ENCODE measurements at regions not wholly inside any gene's neighbourhood (a gene's known extent, or its start where the extent isn't known, plus 50 kb on each side); places are given as distances from the start of the nearest gene placed in this dataset.
A peak's percentile ranks its signal among the peaks of the same experiment; 100 is the strongest.
"Not testable (repeated sequence)": the region's sequence is repeated elsewhere in the genome, so short reads cannot be mapped to it uniquely, and the experiment has no call there.

DNA sequence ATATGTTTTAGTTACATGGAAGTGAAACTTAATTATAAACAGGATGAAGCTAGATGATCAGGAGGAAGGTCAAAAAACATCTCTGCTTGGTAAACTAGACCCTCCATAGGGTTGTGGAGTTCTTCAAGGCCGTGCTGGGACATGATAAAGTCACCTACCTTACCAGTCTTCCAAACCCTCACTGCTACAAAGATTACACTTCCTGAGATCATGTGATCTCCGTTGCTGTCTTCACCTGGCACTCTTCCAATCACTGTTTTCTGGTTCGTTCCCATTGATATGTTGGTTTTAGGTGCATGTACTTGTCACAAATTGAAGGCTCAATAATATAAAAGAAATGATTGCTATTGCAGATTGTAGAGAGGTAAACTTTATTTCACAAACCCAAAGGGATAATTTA is 161.5 kb upstream of the MAN1A1 start:
- no peak for DNase-seq

DNA sequence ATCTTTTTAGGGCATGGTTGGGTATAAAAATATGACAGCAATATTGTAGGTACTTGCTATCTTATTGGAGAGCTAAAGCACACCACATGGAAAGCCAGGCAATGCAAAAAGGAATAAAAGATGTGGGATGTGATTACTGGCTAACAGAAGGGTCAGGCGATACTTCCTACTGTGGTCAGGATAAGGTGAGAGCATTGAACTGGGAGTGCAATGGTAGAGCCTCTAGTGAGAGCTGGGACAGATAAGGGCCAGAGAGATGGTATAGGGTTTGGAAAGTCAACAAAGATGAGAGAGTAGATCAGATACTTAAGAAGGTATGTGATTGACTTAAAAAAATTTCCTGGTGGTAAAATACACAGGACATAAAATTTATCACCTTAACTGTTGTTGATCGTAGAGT is 160.7 kb upstream of the MAN1A1 start:
- no peak for DNase-seq

DNA sequence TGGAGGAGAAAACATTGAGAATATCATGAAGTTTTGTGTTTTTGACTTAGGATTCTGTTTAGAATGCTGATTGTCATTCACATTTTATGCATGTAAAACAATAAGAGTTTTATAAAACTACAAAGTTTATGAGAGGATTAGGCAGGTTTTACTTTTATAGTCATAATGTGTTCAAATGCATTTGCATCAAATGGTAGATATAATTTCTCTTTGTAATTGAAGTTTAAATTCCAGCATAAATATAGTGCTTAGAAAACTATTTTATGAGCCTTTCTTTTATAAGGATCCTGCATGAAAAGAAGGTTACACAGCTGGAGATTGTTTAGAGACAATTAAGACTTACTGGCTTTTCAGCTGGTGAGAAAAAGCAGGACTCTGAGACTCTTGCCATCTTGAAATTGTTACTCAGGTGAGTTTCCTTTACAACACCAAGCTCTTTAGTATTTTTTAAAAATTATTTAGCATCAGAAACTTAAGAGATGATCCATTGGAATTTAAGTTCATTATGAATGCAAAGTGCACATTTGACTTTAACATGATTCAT is 157.1 kb upstream of the MAN1A1 start:
- DNase-seq, result no peak

DNA sequence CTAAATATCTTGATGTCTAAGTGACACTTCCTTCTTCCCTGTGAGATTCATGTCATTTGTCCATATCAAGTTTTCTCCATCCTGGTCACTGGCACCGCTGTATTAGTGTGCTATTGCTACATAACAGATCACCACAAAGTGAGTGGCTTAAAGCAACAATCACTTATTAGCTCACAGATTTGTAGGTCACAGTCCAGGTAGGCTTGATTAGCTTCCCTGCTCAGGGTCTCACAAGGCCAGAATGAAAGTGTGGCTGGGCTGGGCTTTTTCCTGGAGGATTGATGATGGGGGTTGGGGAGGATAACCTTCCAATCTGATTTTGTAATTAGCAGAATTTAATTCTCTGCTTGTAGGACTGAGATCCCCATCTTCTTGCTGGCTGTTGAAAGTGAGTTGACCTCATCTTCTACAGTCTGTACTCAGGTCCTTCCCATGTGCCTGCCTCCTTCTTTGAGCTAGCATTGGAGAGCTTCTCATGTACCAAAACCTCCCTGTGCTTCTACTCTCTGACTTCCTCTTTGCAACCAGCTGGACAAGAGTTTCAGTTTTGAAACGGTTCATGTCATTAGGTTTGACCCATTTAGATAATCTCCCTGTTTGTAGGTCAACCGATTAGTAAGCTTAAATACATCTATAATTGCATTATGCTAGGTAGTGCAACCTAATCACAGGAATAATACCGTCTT is 152.4 kb upstream of the MAN1A1 start:
- DNase-seq, result no peak

DNA sequence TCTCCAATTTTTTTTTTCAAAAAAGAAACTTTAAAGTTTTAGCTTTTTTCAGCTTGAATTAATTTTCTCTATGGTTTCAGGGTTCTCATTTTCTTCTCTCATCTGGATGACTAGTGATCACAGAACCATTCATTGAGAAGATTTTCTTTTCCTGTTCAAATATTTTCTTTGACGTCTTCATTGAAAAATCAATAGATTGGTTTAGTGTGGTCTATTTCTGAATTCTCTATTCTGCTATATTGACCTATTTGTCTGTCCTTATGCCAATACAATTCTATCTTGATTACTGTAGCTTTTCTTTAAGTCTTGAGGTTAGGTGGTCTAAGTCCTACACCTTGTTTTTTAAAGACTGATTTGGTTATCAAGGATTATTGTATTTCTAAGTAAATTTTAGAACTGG is 150.2 kb upstream of the MAN1A1 start:
- DNase-seq, result no peak

DNA sequence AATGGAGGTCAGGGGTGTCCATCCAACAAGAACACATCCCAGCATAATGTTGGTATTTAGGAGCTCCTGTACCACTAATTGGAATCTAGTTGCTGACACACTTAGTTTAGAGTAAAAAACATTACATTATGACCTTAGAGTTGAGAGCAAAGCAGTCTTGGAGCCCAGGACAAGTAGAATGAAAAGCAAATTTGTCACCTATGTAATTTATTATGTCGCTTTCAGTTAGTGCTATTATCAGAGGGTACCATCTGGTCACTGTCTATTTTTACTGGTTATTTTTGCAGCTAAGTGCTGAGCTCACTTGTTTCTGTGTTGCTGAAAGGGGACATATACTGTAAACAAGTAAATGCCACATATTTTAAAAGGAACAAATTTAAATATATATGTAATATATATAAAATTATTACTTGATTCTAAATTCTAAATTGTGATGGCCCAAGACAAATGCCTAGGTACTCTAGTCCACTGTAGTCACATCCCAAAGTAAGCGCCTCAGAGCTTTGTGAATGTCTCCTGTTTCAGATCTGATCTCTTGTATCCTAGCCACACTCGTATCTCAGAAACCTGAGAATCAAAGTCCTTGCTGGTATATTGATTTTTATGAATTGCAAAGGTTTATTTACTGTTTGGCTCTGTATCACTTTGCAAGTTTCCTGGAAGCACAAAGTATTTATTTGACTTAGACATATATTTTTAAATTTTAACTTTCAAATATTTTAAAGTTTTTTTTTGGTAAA is 148.6 kb upstream of the MAN1A1 start:
- DNase-seq, result no peak

DNA sequence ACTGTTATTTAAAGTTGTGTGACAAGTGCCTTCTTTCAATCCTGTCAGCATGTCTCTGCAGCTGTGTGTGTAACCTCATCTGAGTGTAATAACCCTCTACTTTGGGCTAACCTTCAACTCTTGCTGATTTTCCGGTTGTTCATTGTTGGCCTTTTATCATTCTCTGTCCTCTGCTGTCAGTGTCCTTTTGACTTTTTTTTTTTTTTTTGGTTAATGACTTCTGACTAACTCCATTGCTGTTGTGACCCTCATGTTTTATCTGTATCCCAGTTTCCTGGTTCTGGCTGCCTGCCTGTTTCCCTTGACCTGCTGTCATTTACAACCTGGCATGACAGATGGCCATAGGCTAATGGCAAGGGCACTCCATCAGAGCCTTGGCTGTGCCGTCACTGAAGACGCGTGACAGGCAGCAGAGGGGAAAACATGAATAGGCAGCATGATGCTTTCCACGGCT is 145.7 kb upstream of the MAN1A1 start:
- DNase-seq, result no peak

DNA sequence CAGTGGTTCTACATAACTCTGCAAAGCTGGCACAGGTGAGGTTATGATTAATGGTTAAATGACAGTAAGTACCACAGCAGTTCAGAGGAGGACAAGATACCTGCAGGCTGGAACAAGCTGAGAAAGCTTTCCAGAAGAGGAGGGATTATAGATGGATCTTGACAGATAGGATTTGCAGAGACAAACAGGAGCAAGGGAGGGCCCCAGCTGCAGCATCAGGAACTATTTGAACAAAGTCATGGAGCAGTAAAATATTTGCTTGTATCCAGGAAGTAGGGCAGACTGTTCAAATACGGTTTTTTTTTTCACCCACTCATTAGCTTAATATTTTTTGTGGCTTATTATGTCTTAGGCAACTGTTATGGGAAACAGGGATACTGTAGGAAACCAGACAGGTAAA is 144.4 kb upstream of the MAN1A1 start:
- no peak for DNase-seq

DNA sequence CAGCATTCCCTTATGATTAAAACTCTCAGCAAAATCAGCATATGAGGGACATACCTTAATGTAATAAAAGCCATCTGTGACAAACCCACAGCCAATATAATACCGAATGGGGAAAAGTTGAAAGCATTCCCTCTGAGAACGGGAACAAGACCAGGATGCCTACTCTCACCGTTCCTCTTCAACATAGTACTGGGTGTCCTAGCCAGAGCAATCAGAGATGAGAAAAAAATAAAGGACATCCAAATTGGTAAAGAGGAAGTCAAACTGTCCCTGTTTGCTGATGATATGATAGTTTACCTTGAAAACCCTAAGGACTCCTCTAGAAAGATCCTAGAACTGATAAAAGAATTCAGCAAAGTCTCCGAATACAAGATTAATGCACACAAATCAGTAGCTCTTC is 141.6 kb upstream of the MAN1A1 start:
- not testable (repeated sequence) for DNase-seq

DNA sequence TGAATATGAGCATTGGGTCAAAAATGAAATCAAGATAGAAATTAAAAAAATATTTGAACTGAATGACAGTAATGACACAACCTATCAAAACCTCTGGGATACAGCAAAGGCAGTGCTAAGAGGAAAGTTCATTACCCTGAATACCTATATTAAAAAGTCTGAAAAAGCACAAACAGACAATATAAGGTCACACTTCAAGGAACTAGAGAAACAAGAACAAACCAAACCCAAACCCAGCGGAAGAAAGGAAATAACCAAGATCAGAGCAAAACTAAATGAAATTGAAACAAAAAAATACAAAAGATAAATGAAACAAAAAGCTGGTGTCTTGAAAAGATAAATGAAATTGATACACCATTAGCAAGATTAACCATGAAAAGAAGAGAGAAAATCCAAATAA is 140.5 kb upstream of the MAN1A1 start:
- not testable (repeated sequence) for DNase-seq

DNA sequence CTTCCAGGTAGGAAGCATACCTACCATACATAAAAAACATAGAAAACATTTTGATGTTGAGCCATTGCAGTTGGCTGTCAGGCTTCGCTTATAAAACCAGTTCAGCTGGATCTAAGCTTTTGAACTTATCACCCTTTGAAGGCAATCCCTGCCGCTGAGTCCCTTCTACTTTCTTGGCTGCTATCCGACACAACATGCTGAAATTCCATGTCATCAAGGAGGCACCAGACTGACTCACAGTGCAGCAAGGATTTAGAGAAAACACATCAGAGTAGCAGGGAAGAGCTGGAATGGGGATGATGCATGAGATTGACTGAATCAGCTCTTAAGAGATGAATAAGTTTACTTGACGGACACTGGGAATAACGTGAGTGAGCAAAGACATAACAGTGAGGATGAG is 135.0 kb upstream of the MAN1A1 start:
- peak; percentile 71 for DNase-seq

DNA sequence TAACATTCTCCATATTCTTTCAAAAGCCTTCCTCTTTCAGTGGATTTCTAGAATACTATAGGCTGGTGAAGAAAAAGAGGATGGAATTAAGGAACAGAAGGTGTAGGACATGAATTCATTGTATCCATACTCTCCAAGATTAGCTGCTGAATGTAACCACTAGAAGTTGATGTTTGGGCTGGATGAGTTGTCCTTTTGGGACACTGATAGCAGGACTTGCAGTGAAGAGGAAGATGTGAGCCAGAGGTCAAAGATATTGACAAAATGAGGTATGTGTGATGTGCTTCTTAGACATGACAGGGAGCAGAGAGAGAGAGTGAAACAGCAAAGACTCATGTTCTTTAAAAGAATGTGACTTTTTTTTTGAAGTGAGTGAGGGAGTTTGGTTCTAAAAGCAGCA is 134.3 kb upstream of the MAN1A1 start:
- DNase-seq, result no peak

DNA sequence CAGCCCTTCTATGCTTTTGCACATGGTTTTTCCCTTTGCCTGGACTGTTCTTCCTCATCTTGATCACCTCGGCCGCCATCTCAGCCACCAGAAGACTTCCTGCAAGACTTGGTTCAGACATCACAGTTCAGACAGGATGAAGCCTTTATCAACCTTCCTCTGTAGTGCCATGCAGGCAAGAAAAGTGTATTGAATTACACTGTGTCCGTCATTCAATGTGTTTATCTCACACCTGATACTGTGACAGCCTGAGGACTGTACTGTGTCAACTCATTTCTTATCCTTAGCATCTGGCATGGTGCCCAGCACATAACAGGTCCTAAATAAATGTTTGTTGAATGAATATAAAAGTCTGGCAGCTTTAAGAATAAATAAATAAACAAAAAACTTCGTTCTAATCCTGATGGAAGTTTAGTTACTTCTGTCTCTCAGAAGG is 133.3 kb upstream of the MAN1A1 start:
- DNase-seq, result no peak

DNA sequence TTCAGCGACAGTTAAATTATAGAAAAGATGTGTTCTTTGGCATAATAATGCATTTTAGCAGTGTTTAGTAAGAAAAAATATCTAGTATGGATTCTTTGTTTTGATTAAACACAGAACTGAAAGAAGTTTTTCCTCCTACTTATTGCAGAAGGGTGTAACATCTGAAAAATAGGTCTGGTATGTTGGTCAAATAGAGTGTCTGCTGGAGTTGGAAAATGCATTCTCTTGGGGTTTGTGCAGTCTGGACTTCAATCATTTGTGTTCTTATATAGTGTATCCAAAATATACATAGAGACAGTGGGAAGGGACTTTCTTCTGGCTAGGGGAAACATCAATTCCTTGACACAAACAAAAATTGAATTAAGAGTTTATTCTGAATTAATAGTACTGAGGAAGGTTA is 132.4 kb upstream of the MAN1A1 start:
- no peak for DNase-seq

DNA sequence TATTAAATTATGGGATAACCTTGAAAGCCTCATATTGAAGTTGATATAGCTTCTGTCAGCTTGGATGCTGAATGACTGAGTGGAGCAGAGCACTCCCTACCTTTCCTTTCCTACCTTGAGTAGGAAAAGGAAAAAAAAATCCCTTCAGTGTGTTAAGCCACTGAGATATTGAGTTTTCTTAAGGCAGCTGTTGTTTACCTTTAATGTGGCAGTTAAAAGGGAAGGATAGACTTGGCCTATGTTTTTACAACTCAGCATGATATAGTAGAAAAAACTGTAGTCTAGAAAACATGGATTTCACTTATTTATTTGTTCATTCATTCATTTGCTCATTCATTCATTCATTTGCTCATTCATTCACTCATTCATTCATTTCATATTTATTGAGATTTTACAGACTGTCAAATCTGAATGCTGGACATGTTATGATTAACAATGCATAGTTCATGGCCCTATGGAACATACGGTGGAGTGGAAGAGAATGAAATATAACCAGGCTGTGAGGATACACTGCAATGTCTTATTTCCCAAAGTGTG is 131.5 kb upstream of the MAN1A1 start:
- DNase-seq, result no peak

DNA sequence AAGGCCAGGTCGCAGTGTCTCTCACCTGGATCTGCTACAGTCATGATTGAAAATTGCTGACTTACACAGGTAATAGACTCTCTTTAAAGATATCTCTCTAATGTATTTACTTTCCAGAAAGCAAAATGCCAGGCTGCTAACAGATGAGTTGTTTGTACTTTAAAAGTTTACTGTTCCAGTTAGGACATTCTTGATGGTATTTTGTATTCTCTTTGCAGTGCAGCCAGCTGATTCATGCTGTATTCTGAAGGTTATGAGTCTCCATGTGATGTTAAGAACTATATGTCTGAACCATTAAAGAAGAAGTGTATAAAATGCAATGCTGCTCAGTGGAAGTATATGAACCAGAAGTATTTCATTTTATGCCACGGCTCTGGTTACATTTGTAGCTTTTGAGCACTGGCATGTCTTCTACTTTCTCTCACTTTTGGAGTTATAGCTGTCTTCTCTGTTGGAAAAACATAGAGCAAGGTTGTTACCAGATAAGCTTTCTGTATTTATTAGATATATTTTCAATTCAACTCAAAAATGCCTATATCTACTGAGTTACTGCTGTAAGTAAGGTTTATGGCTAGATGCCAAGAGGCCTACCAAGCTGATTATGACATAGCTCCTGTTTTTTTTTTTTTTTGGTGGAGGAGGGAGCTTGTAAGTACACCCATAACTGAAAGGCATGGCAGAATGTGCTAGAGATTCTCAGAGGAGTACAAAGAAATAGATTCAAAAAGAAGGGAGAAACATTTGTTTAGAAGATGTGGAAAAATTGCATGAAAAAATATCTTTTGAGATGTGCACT is 130.5 kb upstream of the MAN1A1 start:
- peak; percentile 20 for DNase-seq

DNA sequence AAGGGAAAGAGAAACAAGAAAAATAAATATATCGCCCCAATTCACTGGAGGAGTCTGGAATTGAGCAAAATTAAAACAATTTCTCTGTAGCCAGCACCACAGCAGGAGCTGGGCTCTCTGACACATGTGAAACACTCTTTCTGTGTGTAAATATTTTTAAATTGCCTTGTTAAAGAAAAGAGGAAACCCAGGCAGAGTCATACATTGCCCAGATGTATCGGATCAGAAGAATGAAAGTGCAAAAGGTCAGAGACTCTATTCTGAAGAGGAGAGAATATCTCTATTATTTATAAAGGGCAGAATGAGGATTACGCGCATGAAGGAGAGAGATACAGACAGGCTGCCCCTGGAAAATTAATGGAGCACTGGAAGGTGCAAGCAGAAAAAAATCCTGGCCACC is 127.0 kb upstream of the MAN1A1 start:
- no peak for DNase-seq

DNA sequence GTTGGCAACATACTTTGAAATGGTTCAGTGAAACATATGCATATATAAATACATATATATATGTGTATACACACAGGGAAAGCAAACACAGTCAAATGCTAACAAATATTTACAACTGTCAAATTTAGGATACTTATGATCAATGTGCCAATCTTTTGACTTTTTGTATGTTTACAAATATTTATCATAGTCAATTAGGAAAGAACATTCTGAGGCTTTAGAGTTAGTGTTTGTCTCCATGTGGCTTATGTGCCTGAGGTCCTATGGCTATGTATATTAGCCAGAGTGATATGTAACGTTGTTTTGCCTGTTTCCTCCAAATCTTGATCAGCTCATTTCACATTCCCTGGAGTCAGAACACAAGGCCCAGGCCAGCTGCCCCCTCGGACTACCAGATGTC is 126.5 kb upstream of the MAN1A1 start:
- no peak for DNase-seq

DNA sequence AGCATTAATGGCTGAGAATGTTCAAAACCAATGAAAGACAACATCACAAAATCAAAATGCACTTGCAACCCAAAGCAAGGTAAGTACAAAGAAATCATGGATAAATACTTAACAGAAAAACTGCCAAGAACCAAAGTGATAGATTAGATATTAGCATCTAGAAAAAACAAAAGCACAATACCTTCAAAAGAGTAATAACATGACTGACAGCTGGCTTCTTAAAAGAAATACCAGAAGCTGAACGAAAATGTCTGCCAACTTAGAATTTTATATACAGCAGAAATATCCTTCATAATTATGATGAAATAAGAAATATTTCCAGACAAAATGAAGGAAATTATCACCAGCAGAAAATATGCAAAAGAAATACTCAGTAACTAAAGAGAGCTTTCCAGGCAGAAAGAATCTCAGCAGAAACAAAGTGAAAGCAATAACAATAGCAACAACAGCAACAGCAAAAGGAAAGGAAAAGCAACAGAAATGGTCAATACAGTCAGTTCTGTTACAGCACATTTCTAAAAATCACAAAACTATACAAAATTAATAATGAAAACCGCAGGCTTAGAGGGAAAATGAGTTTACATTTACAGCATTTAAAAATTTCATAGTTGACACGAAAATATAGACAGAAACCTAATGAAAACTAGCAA is 121.5 kb upstream of the MAN1A1 start:
- no peak for DNase-seq

DNA sequence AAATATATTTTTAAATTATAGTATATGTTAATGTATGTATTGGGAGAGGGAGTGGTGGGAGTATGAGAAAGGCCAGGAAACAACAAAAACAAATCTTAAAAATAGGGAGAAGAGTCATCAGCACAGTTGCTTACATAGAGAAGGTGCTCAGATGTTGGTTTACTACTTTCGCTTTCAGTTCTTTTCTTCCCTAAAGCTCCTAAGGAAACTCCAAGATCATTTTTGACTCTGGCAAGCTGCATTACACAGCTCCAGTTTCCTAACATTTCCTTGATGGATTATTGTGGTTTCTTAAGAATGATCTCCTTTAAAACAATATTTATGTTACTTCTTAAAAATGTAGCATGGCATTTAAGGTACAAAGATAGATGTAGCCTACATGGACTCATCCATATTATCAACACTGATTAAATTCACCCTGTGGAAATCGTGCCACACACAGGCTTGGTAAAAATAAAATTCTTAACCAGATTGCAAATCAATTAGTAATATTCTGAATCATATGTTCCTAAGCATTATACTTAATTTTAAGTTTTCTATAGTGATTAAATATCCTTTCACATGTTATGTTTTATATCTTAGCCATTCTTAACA is 118.0 kb upstream of the MAN1A1 start:
- DNase-seq, result no peak

DNA sequence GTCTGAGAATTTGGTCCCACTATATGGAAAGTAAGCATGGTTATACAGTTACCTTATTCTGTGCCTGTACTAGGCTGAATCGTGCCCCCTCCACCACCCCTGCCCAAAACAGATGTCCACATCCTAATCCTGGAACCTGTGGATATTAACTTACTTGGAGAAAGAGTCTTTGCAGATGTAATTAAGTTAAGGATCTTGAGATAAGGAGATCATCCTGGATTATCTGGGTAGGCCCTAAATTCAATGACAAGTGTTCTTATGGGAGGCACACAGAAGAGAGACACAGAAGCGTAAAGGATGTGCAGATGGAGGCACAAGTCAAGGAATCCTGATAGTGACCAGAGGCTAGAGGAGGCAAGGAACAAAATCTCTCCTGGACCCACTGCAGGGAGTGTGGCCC is 116.7 kb upstream of the MAN1A1 start:
- DNase-seq, result no peak

DNA sequence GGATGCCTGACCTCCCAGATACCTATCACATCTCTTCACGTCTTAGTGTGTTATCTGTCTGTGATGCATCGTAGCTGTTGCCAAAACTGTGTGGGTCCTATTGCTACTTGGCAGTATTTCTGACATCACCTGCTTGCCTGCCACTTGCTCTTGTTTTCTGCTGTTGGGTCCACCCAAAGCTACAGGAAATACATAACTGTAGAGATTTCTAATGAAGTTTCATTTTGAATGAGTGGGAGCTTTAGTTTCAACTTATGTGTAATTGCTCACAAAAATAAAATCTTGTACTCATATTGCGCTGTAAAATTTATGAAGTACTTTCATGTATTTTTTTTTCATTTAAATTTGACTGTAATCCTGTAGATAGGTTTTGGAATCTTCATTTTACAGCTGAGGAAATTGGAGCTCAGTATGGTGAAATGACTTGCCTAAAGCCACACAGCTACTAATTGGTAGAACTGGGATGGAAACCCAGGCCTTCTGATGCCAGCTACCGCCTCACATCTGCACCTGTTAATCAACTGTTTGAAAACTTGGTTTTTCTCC is 113.6 kb upstream of the MAN1A1 start:
- DNase-seq, result peak; percentile 42

All from NCI-H226 (cell line).